GM23338 (cell line): ENCODE measurements at regions not wholly inside any gene's neighbourhood (a gene's known extent, or its start where the extent isn't known, plus 50 kb on each side); places are given as distances from the start of the nearest gene placed in this dataset.

Source experiments
- ATAC-seq: fragments of 200-7000 bp; cut with Tn5 transposase; 3 replicates; pipeline ENCODE4 v1.9.1; 2020
- DNase-seq: peaks from one replicate; pipeline ENCODE4 v3.0.0-alpha.2; 2015; ENCODE audit warnings: low spot score
- H2AFZ ChIP-seq: fragments of 200-600 bp; sonication (generic); 2 replicates; pipeline ENCODE4 v1.8.0; 2016; ENCODE audit warnings: antibody characterized with exemption, mild to moderate bottlenecking, moderate library complexity
- H3F3A ChIP-seq: fragments of 200-600 bp; sonication (generic); replicated peaks from 2 replicates; pipeline ENCODE4 v1.8.0; 2017; ENCODE audit warnings: antibody characterized with exemption, mixed run types, low read depth
- H3K27ac ChIP-seq: fragments of 200-600 bp; sonication (generic); 2 replicates; pipeline ENCODE4 v1.6.1; 2016; ENCODE audit warnings: low read depth
- H3K27me3 ChIP-seq: fragments of 200-600 bp; sonication (generic); 2 replicates; pipeline ENCODE4 v1.8.0; 2016; ENCODE audit warnings: mild to moderate bottlenecking, mixed run types, moderate library complexity; ENCODE audit not compliant: insufficient read depth
- H3K36me3 ChIP-seq: fragments of 200-600 bp; sonication (generic); 2 replicates; pipeline ENCODE4 v1.8.0; 2016; ENCODE audit warnings: mild to moderate bottlenecking; ENCODE audit not compliant: insufficient read depth
- H3K4me1 ChIP-seq: fragments of 200-600 bp; sonication (generic); 2 replicates; pipeline ENCODE4 v1.8.0; 2016; ENCODE audit warnings: mild to moderate bottlenecking, moderate library complexity; ENCODE audit not compliant: insufficient read depth
- H3K4me2 ChIP-seq: fragments of 200-600 bp; sonication (generic); 2 replicates; pipeline ENCODE4 v1.7.1; 2017; ENCODE audit warnings: mixed run types
- H3K4me3 ChIP-seq: fragments of 200-600 bp; sonication (generic); 2 replicates; pipeline ENCODE4 v1.6.1; 2016; ENCODE audit warnings: mixed run types
- H3K79me2 ChIP-seq: fragments of 200-600 bp; sonication (generic); replicated peaks from 2 replicates; pipeline ENCODE4 v1.8.0; 2017; ENCODE audit warnings: mild to moderate bottlenecking; ENCODE audit not compliant: insufficient read depth
- H3K9me2 ChIP-seq: fragments of 200-600 bp; sonication (generic); 2 replicates; pipeline ENCODE4 v1.8.0; 2017; ENCODE audit not compliant: insufficient read depth
- H4K20me1 ChIP-seq: fragments of 200-600 bp; sonication (generic); replicated peaks from 2 replicates; pipeline ENCODE4 v1.8.0; 2017; ENCODE audit warnings: mild to moderate bottlenecking; ENCODE audit not compliant: insufficient read depth
- H3K27ac Mint-ChIP-seq: 2 replicates; pipeline ENCODE4 v1.8.0; 2020; ENCODE audit warnings: inconsistent platforms, mild to moderate bottlenecking, moderate library complexity, mixed read lengths
- H3K27me3 Mint-ChIP-seq: 3 replicates; pipeline ENCODE4 v1.8.0; 2022; ENCODE audit warnings: low read depth, mild to moderate bottlenecking, moderate library complexity, mixed read lengths, inconsistent platforms; ENCODE audit not compliant: insufficient read depth, poor library complexity
- H3K36me3 Mint-ChIP-seq: 3 replicates; pipeline ENCODE4 v1.8.0; 2021; ENCODE audit warnings: low read depth, mild to moderate bottlenecking, inconsistent platforms, moderate library complexity, mixed read lengths
- H3K4me1 Mint-ChIP-seq: 3 replicates; pipeline ENCODE4 v1.8.0; 2020; ENCODE audit warnings: mild to moderate bottlenecking, inconsistent platforms, mixed read lengths
- H3K4me3 Mint-ChIP-seq: 3 replicates; pipeline ENCODE4 v1.8.0; 2021; ENCODE audit warnings: moderate library complexity, mild to moderate bottlenecking, inconsistent platforms, mixed read lengths
- H3K9me3 Mint-ChIP-seq: 3 replicates; pipeline ENCODE4 v1.8.0; 2020; ENCODE audit warnings: moderate library complexity, mild to moderate bottlenecking, inconsistent platforms, mixed read lengths
- CTCF ChIP-seq, 2 experiments: fragments of 200-600 bp in 1 of 2; sonication (generic) in 1 of 2; conservative IDR thresholded peaks; 2 replicates each; pipeline versions ENCODE4 v1.5.1 to v1.6.1; 2016 to 2017; ENCODE audit warnings: antibody characterized with exemption in 2 of 2, low read depth in 2 of 2, mild to moderate bottlenecking in 2 of 2, moderate library complexity in 1 of 2
- ETS1 ChIP-seq: IDR thresholded peaks from 2 replicates; pipeline ENCODE4 v1.6.1; 2016; ENCODE audit warnings: antibody characterized with exemption
- EZH2phosphoT487 ChIP-seq: fragments of 200-600 bp; sonication (generic); IDR thresholded peaks from one replicate; pipeline ENCODE4 v1.8.1; 2018; ENCODE audit warnings: antibody characterized with exemption; ENCODE audit not compliant: unreplicated experiment
- NANOG ChIP-seq: IDR thresholded peaks from 2 replicates; pipeline ENCODE4 v1.6.1; 2016; ENCODE audit warnings: antibody characterized with exemption, borderline replicate concordance
- POLR2AphosphoS5 ChIP-seq: IDR thresholded peaks from 2 replicates; pipeline ENCODE4 v1.6.1; 2016; ENCODE audit warnings: antibody characterized with exemption, low read depth
- ZNF114 ChIP-seq: fragments of 250-450 bp; sonication (Bioruptor Pico); IDR thresholded peaks from 2 replicates; pipeline ENCODE4 v1.5.0; 2020; ENCODE audit warnings: mild to moderate bottlenecking, moderate library complexity
- ZNF331 ChIP-seq: fragments of 250-450 bp; sonication (Bioruptor Pico); IDR thresholded peaks from 2 replicates; pipeline ENCODE4 v1.5.0; 2020; ENCODE audit warnings: low read depth, mild to moderate bottlenecking, moderate library complexity
- ZNF462 ChIP-seq: fragments of 250-450 bp; sonication (Bioruptor Pico); IDR thresholded peaks from 2 replicates; pipeline ENCODE4 v1.5.0; 2020; ENCODE audit warnings: mild to moderate bottlenecking, moderate library complexity

GRCh38 chr21:14609274-14609673, 63.2 kb upstream of the SAMSN1 start:
- no peak overlapping the region for H2AFZ ChIP-seq

More at GRCh38 chr21:14609274-14609673, 63.2 kb upstream of the SAMSN1 start:
- Histone ChIP-seq H3K36me3 (no peaks in the 10 kb centered on the region), H3K27me3 (no peaks in the 10 kb centered on the region), H3K4me3 (no peak overlapping the region), H3K27ac (no peak overlapping the region), H3K4me2 (no peak overlapping the region), H3K9me2 (peaks cover 10% of the 10 kb centered on the region; the same call in 1 of the 2 replicates), H3F3A (no peaks in the 10 kb centered on the region), H3K79me2 (no peaks in the 10 kb centered on the region), H4K20me1 (no peaks in the 10 kb centered on the region), H3K4me1 (peaks cover 30% of the 10 kb centered on the region)
- no peak overlapping the region for H3K4me3 Mint-ChIP-seq
- H3K36me3 Mint-ChIP-seq, result peaks cover 40% of the 10 kb centered on the region
- H3K27me3 Mint-ChIP-seq, result peaks cover 2% of the 10 kb centered on the region
- H3K9me3 Mint-ChIP-seq, result peaks cover 16% of the 10 kb centered on the region
- no peak overlapping the region for H3K27ac Mint-ChIP-seq
- H3K4me1 Mint-ChIP-seq, result peaks cover 39% of the 10 kb centered on the region
- TF ChIP-seq ETS1, result no peak
- no peak for TF ChIP-seq ZNF114 (CRISPR knock-in tag)
- TF ChIP-seq CTCF (conservative IDR thresholded peaks at IDR 0.05; ENCODE audit: low read depth in 2 of 2), result no peak
- TF ChIP-seq ZNF331 (CRISPR knock-in tag), result no peak
- no peak for TF ChIP-seq ZNF462
- no peak for TF ChIP-seq EZH2phosphoT487
- TF ChIP-seq POLR2AphosphoS5, result no peak
- no peak for TF ChIP-seq NANOG
- ATAC-seq (no peak), DNase-seq (no peak)
